H1 (cell line): ENCODE measurements at regions not wholly inside any gene's neighbourhood (a gene's known extent, or its start where the extent isn't known, plus 50 kb on each side); places are given as distances from the start of the nearest gene placed in this dataset.

Experiments
- CHD1 ChIP-seq: IDR thresholded peaks from 2 replicates; pipeline ENCODE4 v1.6.1; 2012; ENCODE audit warnings: low read depth, low read length, improper control_type of control experiment
- CHD2 ChIP-seq: IDR thresholded peaks from 2 replicates; pipeline ENCODE4 v1.6.1; 2012; ENCODE audit warnings: low read length, improper control_type of control experiment
- CTCF ChIP-seq, 3 experiments: IDR thresholded peaks; 1 replicate in 2 of 3; 2 replicates in 1 of 3; pipeline versions ENCODE4 v1.5.1 to v1.6.1; 2011; ENCODE audit warnings: low read length in 3 of 3, mild to moderate bottlenecking in 3 of 3, inconsistent platforms in 2 of 3, low read depth in 1 of 3, moderate library complexity in 1 of 3; ENCODE audit not compliant: insufficient read depth in 1 of 3; ENCODE audit errors: control extremely low read depth in 1 of 3
- YY1 ChIP-seq: IDR thresholded peaks from 2 replicates; pipeline ENCODE4 v1.6.1; 2011; ENCODE audit warnings: low read depth, mild to moderate bottlenecking, low read length

GRCh38 chr2:82098617-82099016 lies 1794.1 kb upstream of the LRRTM1 start:
- TF ChIP-seq CTCF (IDR thresholded peaks at IDR 0.05; ENCODE audit: control extremely low read depth in 1 of 3, insufficient read depth in 1 of 3, low read depth in 1 of 3, low read length in 3 of 3) (no peak), YY1 (no peak), CHD1 (no peak), CHD2 (no peak)
